Activated CD8-positive, alpha-beta T cell treated with anti-CD3 and anti-CD28 coated beads for 36 hours (primary cell): ENCODE measurements at regions not wholly inside any gene's neighbourhood (a gene's known extent, or its start where the extent isn't known, plus 50 kb on each side); places are given as distances from the start of the nearest gene placed in this dataset.

Experiments
- ATAC-seq: fragments of 200-7000 bp; cut with Tn5 transposase; one replicate; pipeline ENCODE4 v1.10.0; 2021; ENCODE audit warnings: mild to moderate bottlenecking, moderate library complexity
- CTCF ChIA-PET: fragments of 350-600 bp; sonication (Branson Sonifier 250); formaldehyde crosslinking; loops from one replicate; lab custom pipeline; 2021; ENCODE audit warnings: antibody characterized with exemption; lab: Charles Lee
- POLR2A ChIA-PET: fragments of 350-600 bp; sonication (Branson Sonifier 250); formaldehyde crosslinking; loops from one replicate; lab custom pipeline; 2021; ENCODE audit warnings: antibody characterized with exemption; lab: Charles Lee
- DNase-seq: peaks from one replicate; pipeline ENCODE4 v3.0.0-alpha.2; 2020
- H3K27ac Mint-ChIP-seq: one replicate; pipeline ENCODE4 v1.8.0; 2021; ENCODE audit warnings: mild to moderate bottlenecking, mixed read lengths
- H3K27me3 Mint-ChIP-seq: one replicate; pipeline ENCODE4 v1.8.0; 2021; ENCODE audit warnings: mixed read lengths
- H3K36me3 Mint-ChIP-seq: one replicate; pipeline ENCODE4 v1.8.0; 2021; ENCODE audit warnings: low read depth, mixed read lengths
- H3K4me1 Mint-ChIP-seq: one replicate; pipeline ENCODE4 v1.8.0; 2021; ENCODE audit warnings: low read depth, mixed read lengths
- H3K4me3 Mint-ChIP-seq: one replicate; pipeline ENCODE4 v1.8.0; 2021; ENCODE audit warnings: mild to moderate bottlenecking, moderate library complexity, mixed read lengths
- H3K9me3 Mint-ChIP-seq: one replicate; pipeline ENCODE4 v1.8.0; 2021; ENCODE audit warnings: mixed read lengths
- CTCF ChIP-seq: fragments of 200-600 bp; IDR thresholded peaks from one replicate; pipeline ENCODE4 v1.8.0; 2022; ENCODE audit warnings: antibody characterized with exemption, mild to moderate bottlenecking
- intact Hi-C: fragments of 100-400 bp; cut with micrococcal nuclease; formaldehyde crosslinking; loops from one replicate; pipeline ENCODE4 v1.10.0; 2022

GRCh38 chr6:74166849-74167248, 470.8 kb downstream of the CD109 start:
- intact Hi-C loops = no loop called here
- ATAC-seq (no peak), DNase-seq (no peak)
- H3K4me3 Mint-ChIP-seq = no peak overlapping the region
- no peaks in the 10 kb centered on the region for H3K27me3 Mint-ChIP-seq
- H3K36me3 Mint-ChIP-seq = no peaks in the 10 kb centered on the region
- H3K9me3 Mint-ChIP-seq = no peaks in the 10 kb centered on the region
- ChIA-PET CTCF (no interaction called here), POLR2A (no interaction called here)
- H3K27ac Mint-ChIP-seq = no peak overlapping the region
- TF ChIP-seq CTCF = no peak
- H3K4me1 Mint-ChIP-seq = no peaks in the 10 kb centered on the region

DNA sequence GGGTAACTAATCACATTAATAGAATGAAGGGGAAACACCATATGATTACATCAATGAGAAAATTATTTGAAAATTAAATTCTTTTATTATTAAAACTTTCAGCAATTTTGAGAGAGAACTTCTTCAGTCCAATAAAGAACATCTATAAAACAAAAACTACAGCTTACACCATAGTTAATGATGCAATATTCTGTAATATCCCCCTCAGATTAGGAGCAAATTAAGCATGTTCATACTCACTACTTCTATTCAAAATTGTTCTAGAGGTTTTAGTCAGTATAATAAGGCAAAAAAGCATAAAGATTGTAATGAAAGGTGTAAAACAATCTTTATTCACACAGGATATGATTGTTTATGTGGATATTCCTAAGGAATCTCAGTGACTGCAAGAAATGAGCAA, 465.4 kb downstream of the CD109 start:
- Mint-ChIP-seq H3K4me3 (no peak overlapping the region), H3K9me3 (no peaks in the 10 kb centered on the region), H3K27me3 (no peaks in the 10 kb centered on the region), H3K4me1 (no peaks in the 10 kb centered on the region), H3K36me3 (no peaks in the 10 kb centered on the region), H3K27ac (no peak overlapping the region)
- ATAC-seq (no peak), DNase-seq (no peak)
- intact Hi-C loops = no loop called here
- ChIA-PET POLR2A (no interaction called here), CTCF (no interaction called here)
- TF ChIP-seq CTCF = no peak

DNA sequence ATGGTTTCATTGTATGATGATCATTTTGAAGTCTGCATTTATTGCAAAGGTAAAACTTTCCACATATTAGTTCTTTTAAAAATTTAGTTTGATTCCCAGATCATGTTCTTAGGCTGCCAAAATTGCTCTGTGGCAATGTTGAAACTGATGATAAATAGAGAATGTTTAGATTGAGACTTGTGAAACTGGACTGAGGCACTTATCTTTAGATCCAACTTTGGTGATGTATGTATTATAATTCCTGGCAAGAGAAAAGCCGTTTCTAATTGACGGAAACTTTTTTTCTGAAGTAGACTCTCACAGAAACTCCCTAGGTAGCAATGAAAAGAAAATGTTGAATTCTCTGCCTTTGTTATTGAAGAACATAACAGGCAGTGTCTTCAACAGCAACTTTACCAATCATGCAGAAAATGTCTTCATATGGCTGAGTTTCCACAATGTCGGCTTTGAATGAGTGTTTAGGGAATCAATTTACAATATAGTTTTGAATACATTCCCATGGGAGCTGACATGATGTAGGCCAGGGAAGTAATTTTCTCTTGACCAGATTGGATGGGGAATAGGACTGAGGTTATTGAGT, 456.2 kb downstream of the CD109 start:
- intact Hi-C loops = no loop called here
- CTCF ChIA-PET = no interaction called here
- no peak overlapping the region for H3K27ac Mint-ChIP-seq
- no peak overlapping the region for H3K4me3 Mint-ChIP-seq
- no peak for TF ChIP-seq CTCF
- POLR2A ChIA-PET = no interaction called here
- H3K27me3 Mint-ChIP-seq = no peaks in the 10 kb centered on the region
- H3K4me1 Mint-ChIP-seq = no peaks in the 10 kb centered on the region
- H3K36me3 Mint-ChIP-seq = no peaks in the 10 kb centered on the region
- ATAC-seq = no peak
- no peaks in the 10 kb centered on the region for H3K9me3 Mint-ChIP-seq
- DNase-seq = no peak

DNA sequence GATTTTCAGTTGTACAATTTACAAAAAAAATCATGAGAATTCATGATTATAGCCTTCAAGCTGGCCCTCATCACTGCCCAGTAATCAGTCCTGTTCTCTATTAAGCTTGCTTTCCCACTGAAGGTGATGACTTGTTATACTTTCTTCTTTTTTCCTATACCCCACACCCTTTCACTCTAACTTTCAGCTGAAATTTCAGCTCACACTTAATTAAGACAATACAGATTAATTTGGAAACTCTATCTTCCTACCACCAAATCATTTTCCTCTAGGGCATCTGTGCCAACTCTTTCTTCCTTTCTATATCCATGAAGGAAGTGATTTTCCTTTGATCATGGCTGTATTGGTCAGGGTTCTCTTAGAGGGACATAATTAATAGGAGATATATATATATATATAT, 449.9 kb downstream of the CD109 start:
- Mint-ChIP-seq H3K4me1 (no peaks in the 10 kb centered on the region), H3K27me3 (no peaks in the 10 kb centered on the region), H3K4me3 (no peak overlapping the region), H3K9me3 (no peaks in the 10 kb centered on the region), H3K36me3 (no peaks in the 10 kb centered on the region), H3K27ac (no peak overlapping the region)
- ChIA-PET CTCF (no interaction called here), POLR2A (no interaction called here)
- no peak for TF ChIP-seq CTCF
- intact Hi-C loops = no loop called here
- DNase-seq (no peak), ATAC-seq (no peak)

DNA sequence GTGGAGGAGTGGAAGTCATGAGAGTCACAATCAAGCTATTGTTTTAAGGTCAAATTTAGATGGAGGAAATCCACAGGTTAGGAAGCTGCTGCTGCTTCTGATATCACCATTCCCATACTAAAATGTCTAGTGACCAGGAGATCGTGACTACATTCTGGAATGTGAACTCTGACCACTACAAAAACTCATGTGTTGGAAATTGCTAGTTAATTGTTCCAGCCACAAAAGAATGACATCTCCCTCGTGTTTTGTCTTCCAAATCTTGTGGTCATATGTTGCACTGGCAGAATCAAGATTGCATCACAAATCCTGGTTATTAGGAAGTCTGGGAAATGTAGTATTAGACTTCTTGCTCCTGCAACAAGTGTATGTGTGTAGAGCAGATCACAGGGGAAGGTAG, 441.9 kb downstream of the CD109 start:
- POLR2A ChIA-PET = no interaction called here
- ATAC-seq (no peak), DNase-seq (no peak)
- intact Hi-C loops = no loop called here
- CTCF ChIA-PET = no interaction called here
- Mint-ChIP-seq H3K36me3 (no peaks in the 10 kb centered on the region), H3K4me3 (no peak overlapping the region), H3K27ac (no peak overlapping the region), H3K9me3 (no peaks in the 10 kb centered on the region), H3K27me3 (no peaks in the 10 kb centered on the region), H3K4me1 (no peaks in the 10 kb centered on the region)
- no peak for TF ChIP-seq CTCF
